NCI-H460 (cell line): ENCODE measurements at regions not wholly inside any gene's neighbourhood (a gene's known extent, or its start where the extent isn't known, plus 50 kb on each side); places are given as distances from the start of the nearest gene placed in this dataset.
A peak's percentile ranks its signal among the peaks of the same experiment; 100 is the strongest.

ENCODE experiments used
- DNase-seq: peaks from one replicate; pipeline ENCODE4 v3.0.0-alpha.2; 2016; ENCODE audit warnings: low read depth; ENCODE audit errors: extremely low read depth

DNA sequence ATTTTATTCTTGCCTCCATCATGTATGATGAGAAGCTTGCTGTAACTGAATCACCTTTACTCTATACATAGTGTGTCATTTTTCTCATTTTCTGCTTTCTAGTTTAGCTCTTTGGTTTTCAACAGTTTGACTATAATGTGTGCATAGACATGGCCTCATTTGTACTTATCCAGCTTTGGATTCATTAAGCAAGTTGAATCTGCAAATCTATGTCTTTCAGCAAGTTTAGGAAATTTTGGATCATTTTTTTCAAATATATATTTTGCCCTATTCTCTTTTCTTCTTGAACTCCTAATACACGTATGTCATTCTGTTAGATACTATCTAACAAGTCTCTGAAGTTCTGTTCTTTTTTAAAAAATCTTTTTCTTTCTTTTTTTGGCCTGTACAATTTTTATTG is 57.8 kb downstream of the PRLHR start:
- no peak for DNase-seq

DNA sequence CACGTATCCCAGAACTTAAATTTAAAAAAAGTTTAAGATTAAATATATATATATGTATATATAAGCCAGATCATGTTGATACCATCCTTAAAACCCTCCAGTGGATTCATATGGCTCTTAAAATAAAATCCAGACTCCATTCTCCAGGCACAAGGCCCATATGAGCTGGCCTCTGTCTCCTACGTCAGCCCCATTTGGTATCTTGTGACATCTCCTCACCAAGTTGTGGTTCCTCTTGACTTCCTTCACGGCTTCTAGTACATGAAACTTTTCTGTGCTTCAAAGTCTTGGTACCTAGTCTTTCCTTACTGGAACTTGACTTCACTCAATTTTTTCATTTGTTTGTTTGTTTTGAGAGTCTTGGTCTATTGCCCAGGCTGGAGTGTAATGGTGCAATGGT is 61.3 kb downstream of the PRLHR start:
- no peak for DNase-seq

DNA sequence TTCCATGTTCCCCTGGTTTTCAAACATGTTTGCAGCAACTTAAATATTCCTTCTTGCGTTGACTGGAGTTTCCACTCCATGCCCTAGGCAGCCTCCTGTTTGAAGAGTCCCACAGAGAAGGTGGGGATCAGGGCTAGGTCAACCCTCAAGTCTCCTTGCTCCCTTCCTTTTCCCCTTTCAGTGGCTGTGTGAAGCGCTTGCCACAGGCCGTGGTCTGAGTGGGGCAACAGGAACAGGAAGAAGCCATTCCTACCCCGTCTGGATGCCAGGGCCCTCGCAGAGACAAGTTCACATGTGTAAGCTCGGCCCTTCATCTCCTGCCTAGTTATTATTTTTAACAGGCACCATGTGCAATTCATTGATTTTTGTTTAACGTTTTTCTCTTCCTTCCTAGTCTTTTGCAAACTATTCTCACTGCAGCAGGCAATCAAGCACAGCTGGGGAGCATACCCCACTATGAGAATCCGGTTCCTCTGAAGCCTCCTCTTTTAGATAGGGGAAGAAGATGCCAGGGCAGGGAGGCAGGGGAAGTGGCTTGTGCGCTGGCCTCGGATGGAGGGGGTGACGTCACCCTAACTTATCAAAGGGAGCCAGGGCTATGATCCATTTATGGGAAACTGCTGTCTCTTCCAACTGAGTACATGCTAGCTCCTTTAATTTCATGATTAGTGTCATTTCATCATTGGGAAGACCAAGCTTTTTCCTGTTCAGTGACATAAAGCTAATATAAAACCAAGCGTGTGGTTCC is 64.2 kb downstream of the PRLHR start:
- DNase-seq = no peak

DNA sequence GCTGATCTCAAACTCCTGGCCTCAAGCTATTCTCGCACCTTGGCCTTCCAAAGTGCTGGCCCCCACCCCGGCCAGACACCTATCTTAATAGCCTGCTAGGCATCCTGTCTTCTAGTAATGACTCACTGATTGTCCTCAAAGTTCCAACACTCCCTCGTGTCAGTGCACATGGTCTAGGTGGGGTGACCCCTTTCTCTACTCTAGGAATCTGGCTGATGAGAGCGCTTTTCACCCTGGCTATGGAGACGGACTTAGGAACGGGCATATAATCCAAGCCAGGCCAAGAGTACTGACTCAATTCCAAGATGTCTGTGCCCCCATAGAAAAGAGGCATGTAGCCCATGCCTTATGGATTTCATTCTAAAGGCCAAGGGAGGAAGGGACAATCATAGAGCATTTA is 67.0 kb downstream of the PRLHR start:
- no peak for DNase-seq

DNA sequence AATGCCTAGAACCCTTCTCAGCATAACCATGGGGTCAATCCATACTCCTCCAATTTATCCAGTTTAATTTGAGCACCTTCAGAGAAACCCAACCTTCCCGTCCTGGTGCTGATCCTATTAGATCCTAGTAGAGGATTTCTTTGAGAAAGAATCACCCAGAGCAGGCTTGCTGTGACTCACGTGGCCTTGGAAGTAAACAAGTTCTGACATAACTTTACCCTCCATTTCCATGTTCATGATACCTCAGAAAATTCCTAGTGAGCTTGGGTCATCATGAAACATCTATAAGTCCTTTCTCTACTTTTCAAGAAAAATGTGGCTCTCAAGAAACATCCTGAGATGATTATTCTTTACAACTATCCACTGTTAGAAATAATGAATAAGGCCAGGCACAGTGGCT is 71.7 kb downstream of the PRLHR start:
- DNase-seq = no peak

DNA sequence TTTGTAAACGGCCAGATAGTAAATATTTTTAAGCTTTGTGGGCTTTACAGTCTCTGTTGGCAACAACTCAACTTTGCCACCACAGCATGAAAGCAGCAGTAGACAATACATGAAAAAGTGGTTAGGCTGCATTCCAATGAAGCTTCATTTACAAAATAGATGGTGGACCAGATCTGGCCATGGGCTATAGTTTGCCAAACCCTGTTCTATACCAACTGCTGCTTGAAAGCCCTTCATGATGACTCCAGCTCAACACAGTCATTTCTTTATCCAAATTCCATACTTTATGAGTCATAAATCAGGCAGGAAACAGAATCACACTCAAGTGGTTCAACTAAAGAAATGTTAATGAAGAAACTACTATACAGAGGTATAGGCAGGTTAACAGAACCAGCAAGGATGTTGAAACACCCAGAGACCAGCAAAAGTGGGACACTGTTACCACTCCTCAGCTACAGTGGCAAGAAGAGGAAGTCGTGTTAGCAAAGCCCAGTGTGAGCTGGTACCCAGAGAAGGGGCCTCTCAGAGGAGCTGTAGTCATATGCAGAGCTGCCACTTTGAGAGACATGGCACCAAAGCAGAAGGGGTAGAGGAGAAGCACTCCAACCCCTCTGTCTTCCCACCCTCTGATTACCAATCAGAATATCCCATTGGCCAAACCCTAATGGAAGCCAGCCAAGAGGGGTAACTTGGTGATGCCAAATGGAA is 72.5 kb downstream of the PRLHR start:
- no peak for DNase-seq

DNA sequence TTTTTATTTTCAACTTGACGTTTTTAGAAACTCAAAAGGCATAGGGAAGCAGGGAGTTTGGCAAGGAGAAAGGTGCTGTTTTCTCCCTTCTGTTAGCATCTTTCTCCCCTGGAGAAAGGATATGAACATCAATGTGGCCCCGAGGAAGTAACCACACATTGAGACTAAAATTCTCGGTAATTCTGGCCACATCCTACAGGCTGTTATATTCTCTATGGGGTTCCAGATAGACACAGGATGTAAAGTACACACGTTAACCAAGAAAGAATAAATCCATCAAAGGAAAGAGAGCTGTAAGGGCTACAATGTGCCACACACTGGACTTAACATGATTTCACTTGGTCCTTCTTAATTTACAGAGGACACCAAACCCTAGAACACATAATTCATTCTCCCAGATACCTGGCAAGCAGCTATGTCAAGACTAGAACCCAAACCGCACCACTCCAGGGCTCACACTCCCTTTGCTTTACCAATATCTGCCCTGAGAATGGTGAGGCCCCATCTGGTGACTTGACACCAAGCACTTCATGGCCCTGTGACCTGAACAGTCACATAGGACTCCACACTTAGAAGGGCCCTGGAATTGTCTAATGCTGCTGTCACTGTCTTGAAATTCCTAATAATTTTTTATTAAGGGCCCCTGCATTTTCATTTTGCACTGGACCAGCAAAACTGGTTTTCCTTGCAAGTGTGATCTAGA is 73.9 kb downstream of the PRLHR start:
- no peak for DNase-seq

DNA sequence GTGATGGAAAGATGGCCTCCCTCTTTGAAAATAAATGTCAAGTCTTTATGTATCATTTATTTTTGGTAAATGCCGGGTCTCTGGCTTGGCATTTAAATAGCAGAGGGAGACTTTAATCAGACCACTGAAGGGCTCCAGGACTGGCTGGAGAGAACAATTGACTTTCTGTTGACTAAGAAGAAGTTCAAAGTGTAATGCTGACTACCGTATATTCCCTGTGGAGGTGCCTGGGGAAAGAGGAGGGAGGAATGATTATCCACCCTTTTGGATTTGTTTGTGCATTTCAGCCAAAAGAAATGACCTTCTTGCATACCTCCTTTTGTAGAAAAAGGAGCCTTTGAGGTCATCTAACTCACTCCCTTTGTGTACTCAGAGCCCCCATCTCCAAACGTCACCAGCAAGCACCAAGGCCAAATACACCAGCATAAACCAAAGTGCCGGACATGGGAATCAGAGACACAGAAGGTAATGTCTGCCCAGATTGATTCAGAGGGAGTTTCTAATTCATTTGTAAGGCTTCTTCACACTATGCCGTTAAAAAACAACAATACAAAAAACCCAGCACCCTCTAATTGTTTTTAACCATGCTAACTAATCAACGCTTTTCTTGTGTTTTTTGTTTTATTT is 75.2 kb downstream of the PRLHR start:
- DNase-seq = no peak

DNA sequence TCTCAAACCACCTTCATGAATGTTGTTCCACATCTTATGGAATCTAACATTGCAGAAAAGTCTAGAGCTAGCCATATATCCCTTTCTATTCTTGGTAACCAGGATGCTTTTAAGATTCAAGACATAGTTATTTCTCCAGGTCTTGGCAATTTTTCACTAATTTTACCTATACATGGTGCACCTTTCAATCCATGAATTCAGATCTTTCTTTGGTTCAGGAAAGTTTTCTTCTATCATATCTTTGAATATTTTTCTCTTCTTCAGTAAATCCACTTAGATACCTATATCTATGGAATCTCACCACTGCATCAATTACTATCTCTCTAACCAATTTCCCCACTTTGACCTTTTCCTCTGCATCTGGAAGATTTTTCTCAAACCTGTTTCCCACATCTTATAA is 77.4 kb downstream of the PRLHR start:
- no peak for DNase-seq

DNA sequence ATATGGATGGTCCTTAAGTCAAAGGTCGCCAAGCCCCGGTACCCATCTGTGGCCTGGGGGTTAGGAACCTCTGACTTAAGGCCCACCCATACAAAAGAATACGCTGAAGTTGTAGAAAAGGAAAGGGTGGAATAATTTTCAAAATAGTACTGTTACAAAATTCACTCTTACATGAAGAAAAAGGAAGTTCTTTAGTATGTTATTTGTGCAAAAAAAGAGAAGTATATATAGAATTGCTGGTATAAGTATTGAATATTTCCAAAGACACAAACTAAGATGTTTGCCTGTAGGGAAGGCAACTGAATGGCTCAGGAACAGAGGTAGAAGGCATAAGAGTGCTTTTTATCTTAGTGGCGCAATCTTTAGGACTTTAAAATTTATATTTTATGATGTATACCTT is 78.7 kb downstream of the PRLHR start:
- no peak for DNase-seq

DNA sequence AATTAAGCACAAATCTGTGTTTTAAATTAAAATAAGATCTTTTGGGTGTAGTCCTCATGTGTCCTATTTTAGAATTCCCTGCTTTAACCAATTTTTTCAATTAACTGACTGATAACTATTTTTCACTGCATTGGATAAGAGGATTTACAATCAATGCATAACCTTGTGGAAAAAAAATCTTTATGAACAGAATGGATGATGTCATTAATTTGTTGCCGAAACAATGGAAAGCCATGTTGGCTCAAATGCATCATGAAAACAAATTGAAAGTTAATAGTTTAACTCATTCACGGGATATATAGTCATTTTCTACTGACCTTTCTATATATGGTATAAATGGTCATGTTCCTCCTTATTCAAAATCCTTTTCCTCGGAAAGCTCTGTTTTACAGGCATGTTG is 82.3 kb downstream of the PRLHR start:
- DNase-seq = no peak

DNA sequence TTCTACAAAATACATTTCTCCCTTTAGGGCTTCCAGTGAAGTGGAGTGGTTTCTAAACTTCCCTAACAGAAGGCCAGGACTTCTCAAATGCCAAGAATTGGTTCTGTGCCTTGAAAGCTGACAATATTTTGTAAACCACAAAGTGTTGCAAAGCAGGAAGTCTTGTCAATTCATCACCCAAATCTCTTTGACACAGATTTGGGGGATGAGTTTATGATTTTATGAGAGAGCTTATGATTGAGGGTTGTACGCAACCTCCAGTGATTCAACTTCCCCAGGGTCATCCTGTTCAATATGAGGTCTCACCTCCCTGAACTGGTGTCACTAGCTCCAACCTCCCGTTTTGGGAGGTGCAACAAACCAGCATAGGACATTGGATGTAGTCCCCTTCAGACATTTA is 83.7 kb downstream of the PRLHR start:
- no peak for DNase-seq

DNA sequence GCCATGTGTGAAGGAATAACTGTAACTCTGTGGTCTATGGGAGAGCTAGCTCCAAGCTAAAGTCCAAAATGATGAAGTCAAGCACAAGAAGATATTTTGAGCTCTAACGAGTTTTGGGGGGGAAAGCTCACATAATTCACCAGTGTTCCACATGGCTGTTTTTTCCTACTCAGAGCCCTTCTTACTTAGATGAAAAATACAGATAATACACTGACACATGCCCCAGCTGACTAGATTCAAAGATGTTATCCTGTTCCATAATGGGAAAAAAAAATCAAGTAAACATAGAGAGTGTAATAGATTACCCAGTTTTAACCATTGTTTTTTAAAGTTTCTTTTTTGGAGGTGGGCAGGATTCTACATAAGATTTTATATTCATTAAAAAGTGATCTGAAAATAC is 86.6 kb downstream of the PRLHR start:
- DNase-seq = no peak

DNA sequence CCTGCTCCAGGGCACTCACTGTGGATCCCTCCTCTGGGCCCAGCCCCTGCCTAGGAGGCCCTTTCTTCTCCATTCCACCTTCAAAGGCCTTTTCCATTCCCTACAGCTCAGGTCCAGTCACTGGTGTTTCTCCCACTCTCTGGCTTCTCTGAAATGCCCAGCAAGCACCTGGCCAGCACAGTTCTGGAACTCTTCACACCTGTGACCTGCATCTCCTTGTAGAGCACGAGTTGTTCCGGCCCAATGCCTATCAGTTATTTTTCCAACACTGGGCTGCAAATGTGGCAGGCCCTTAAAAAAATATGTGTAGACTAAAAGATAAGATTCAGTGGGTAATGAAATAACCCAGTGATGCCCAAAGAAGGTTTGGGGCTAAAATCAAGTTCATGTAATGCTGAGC is 87.1 kb downstream of the PRLHR start:
- no peak for DNase-seq

DNA sequence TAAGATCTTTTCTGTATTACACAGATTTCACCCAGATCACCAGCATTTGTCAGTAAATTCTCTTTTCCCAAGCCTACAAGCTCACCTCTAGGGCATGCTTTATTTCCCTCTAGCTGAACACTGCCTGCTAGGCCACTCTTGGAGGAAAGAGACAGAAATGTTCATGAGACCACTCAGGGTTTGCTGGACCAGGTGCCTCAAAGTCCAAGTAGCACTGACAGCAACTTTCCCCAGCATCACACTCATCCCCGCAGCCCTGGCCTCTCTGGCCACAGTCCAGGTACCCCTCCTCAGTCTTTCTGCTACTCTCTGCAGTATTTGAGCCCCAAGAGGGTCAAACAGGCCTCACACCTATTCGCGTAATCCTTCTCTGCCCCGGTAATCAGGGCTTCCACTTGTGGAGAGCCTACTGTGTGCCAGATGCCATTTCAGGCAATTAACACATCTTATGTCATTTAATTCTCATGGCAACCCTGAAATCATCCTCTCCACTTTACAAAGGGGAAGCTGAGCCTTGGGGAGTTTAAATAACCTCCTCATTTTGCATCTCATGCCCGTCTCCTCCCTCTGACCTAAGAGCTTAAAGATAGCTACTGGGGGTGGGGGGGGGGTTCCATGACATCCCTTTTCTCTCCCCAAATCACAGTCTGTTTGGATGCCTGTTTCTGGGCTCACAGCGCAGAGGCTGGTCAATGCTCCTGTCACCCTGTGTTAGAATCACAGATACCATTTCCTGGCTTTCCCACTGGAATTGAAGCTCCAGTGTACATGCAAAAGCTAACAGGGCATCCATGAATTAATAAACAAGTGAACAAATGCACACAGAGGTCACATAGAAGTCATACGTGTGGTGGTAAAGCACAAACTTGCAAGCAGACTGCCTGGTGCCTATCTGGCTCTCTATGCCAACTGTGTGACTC is 88.5 kb downstream of the PRLHR start:
- no peak for DNase-seq

DNA sequence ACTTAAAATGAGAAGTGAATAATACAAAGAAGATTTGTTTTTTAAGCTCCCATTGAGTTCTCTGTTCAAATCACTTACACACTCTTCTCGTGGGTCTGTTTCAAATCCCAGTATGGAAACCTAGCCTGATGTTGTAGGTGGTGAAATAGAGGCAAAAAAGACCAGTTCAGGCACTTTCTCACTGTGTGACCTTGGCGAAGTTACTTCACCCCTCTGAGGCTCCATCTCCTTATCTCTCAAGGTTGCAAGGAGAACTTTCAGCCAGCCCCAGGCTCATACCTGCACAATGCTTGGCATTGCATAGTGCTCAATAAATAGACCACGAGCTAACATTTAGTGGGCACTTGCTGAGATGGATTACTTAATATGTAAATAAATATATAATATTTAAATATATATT is 90.1 kb downstream of the PRLHR start:
- no peak for DNase-seq

DNA sequence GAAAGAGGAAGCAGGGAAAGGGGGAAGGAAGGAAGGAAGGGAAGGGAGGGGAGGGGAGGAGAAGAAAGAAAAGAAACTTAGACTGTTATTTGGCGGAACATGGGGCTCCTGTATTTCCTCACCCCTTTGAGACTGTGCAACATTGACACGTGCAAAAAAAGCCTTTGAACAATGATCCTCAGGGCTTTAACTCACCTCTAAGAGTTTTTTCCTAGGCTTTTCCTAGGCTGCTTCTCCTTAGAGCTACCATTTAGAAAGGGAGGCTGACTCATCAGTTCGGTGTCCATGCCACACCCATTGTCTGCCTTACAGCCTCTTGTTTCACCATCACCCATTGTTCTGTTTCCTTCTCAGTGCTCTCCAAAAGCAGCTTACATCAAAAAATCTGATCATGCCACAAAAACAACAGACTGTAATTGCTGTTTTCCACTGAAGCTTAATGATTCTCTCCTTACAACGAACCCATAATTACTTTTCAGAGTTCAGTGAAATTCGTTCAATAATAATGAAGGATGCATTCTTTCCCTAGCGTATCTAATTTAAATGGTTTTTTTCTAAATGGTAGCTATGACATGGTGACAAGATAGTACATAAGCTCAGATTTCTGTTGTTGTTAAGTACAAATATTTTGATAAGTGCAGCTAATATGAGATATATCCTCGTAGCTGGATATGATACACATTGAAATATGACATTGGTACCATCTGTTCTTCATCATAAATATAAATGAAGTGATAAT is 90.8 kb downstream of the PRLHR start:
- peak; percentile 41 for DNase-seq

DNA sequence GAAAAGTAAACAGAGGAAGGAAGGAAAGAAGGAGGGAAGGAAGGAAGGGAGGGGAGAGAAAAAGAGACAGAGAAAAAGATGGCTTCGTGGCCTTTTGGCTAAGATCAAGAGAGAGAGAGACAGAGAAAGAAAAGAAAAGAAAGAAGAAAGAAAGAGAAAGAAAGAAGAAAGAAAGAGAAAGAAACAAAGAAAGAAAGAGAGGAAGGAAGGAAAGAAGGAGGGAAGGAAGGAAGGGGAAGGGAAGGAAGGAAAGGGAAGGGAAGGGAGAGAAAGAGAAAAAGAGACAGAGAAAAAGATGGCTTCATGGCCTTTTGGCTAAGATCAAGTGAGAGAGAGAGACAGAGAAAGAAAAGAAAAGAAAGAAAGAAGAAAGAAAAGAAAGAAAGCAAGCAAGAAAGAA is 91.4 kb downstream of the PRLHR start:
- no peak for DNase-seq

DNA sequence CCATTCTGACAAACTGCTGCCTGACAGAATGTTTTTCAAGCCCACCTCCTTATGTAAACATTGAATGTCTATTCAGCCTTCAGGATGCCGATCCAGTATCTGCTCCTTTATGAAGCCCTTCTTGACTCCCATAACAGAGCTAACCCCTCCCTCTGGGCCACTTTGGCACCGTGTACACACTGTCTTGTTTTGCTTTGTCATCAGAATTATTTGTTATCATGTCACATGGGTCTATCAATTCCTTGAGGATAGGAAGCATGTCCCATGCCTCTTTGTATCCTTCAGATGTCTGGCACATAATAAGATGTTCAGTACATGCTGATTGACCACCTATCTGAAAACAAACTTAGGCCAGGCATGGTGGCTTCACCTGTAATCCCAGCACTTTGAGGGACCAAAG is 92.3 kb downstream of the PRLHR start:
- DNase-seq = no peak
